Adrenal gland (tissue), 5 donors: ENCODE measurements at regions not wholly inside any gene's neighbourhood (a gene's known extent, or its start where the extent isn't known, plus 50 kb on each side); places are given as distances from the start of the nearest gene placed in this dataset.

Source experiments
- CTCF ChIP-seq, 6 experiments: fragments of 450-650 bp in 4 of 6; fragments of 200-600 bp in 2 of 6; sonication (generic) in 1 of 6; IDR thresholded peaks; 1 replicate in 5 of 6; 2 replicates in 1 of 6; pipeline versions ENCODE4 v1.5.1 to v1.8.0; 2016 to 2021; ENCODE audit warnings: antibody characterized with exemption in 6 of 6, mild to moderate bottlenecking in 2 of 6, moderate library complexity in 1 of 6
- POLR2A ChIP-seq, 2 donors: fragments of 450-650 bp; IDR thresholded peaks; one replicate each; pipeline ENCODE4 v1.6.1; 2017; ENCODE audit warnings: antibody characterized with exemption in 2 of 2, mild to moderate bottlenecking in 2 of 2, moderate library complexity in 1 of 2
- donor health status: DM: no; HTN: no; CAD: no.

DNA sequence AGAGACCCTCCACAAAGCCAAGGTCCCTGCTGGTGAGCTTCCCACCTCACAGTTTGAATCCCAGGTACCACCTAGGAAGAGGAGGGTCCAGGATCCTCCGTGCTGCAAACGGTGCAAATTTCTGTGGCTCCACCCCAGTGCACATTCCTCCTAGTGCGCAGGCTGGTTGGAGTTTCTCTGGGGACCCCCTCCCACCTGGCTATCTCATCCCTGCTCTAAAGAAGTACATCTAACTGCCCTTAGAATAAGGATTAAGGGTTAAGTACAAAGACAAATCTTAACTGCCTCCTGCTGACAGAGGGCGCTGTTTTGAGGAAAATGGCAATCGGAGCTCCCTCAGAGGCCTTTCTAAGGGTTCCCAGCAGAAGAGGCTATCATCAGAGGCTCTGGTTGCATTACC is 109.6 kb upstream of the FSIP2 start:
- no peak for TF ChIP-seq POLR2A (IDR thresholded peaks at IDR 0.05)
- peak in 2 of 6 experiments; percentile 9 to 14 for TF ChIP-seq CTCF (IDR thresholded peaks at IDR 0.05)
